ENCODE measurements at regions not wholly inside any gene's neighbourhood (a gene's known extent, or its start where the extent isn't known, plus 50 kb on each side); places are given as distances from the start of the nearest gene placed in this dataset.

- no peak for DNase-seq (ENCODE audit: low read depth)
Measured at GRCh38 chr1:25055961-25056360, 125.9 kb upstream of the RUNX3 start.

GRCh38 chr1:25055324-25055780 lies 125.3 kb upstream of the RUNX3 start:
- DNase-seq (ENCODE audit: low read depth), result no peak

GRCh38 chr1:25054526-25055323 lies 124.6 kb upstream of the RUNX3 start:
- no peak for DNase-seq (ENCODE audit: low read depth)

- no peak for DNase-seq (ENCODE audit: low read depth)
Measured at GRCh38 chr1:25053576-25054250, 123.6 kb upstream of the RUNX3 start.

GRCh38 chr1:25051906-25052305 lies 121.8 kb upstream of the RUNX3 start:
- no peak for DNase-seq (ENCODE audit: low read depth)

- no peak for DNase-seq (ENCODE audit: low read depth)
Measured at GRCh38 chr1:25051504-25051903, 121.4 kb upstream of the RUNX3 start.

GRCh38 chr1:25050165-25050564 lies 120.1 kb upstream of the RUNX3 start:
- DNase-seq (ENCODE audit: low read depth), result no peak

- no peak for DNase-seq (ENCODE audit: low read depth)
Measured at GRCh38 chr1:25049190-25049589, 119.1 kb upstream of the RUNX3 start.

GRCh38 chr1:25048728-25049127 lies 118.7 kb upstream of the RUNX3 start:
- DNase-seq (ENCODE audit: low read depth), result no peak

GRCh38 chr1:25047506-25048240 lies 117.6 kb upstream of the RUNX3 start:
- DNase-seq (ENCODE audit: low read depth), result no peak

- no peak for DNase-seq (ENCODE audit: low read depth)
Measured at GRCh38 chr1:25046194-25046532, 116.1 kb upstream of the RUNX3 start.

GRCh38 chr1:25045480-25046193 lies 115.6 kb upstream of the RUNX3 start:
- DNase-seq (ENCODE audit: low read depth), result no peak

GRCh38 chr1:25043228-25043580 lies 113.1 kb upstream of the RUNX3 start:
- DNase-seq (ENCODE audit: low read depth), result no peak

- no peak for DNase-seq (ENCODE audit: low read depth)
Measured at GRCh38 chr1:25042331-25043227, 112.5 kb upstream of the RUNX3 start.

GRCh38 chr1:25041916-25042315 lies 111.8 kb upstream of the RUNX3 start:
- no peak for DNase-seq (ENCODE audit: low read depth)

- no peak for DNase-seq (ENCODE audit: low read depth)
Measured at GRCh38 chr1:25040122-25040685, 110.1 kb upstream of the RUNX3 start.

- DNase-seq (ENCODE audit: low read depth), result no peak
Measured at GRCh38 chr1:25039229-25039628, 109.2 kb upstream of the RUNX3 start.

GRCh38 chr1:25038699-25039098 lies 108.6 kb upstream of the RUNX3 start:
- no peak for DNase-seq (ENCODE audit: low read depth)

GRCh38 chr1:25037174-25038074 lies 107.3 kb upstream of the RUNX3 start:
- no peak for DNase-seq (ENCODE audit: low read depth)

- DNase-seq (ENCODE audit: low read depth), result no peak
Measured at GRCh38 chr1:25036117-25036546, 106.1 kb upstream of the RUNX3 start.

Measured in stimulated activated CD8-positive, alpha-beta memory T cell treated with anti-CD3 and anti-CD28 coated beads, Interleukin-7, amount 100 ng/mL, for 24 hours (primary cell).